GM12878 (cell line): ENCODE measurements at regions not wholly inside any gene's neighbourhood (a gene's known extent, or its start where the extent isn't known, plus 50 kb on each side); places are given as distances from the start of the nearest gene placed in this dataset.

Experiments
- ATAC-seq: fragments of 200-7000 bp; cut with Tn5 transposase; 3 replicates; pipeline ENCODE4 v1.9.1; 2020; ENCODE audit warnings: mild to moderate bottlenecking, moderate library complexity
- BruUV-seq: library from RNA; stranded (reverse); fragments of 400-500 nt; replicated peaks from 2 replicates; lab custom pipeline; 2021; lab: Mats Ljungman, UMichigan
- CTCF ChIA-PET: fragments of 300-600 bp; sonication (Branson Sonifier 250); formaldehyde crosslinking; extraction: SDS; loops from one replicate; lab custom pipeline; 2021; ENCODE audit warnings: inconsistent platforms; lab: Yijun Ruan, JAX
- POLR2A ChIA-PET: fragments of 350-600 bp; formaldehyde crosslinking; extraction: SDS; loops from one replicate; lab custom pipeline; 2021; ENCODE audit warnings: inconsistent platforms; lab: Charles Lee
- RAD21 ChIA-PET: fragments of 300-600 bp; sonication (Branson Sonifier 250); formaldehyde crosslinking; loops from one replicate; lab custom pipeline; 2023; ENCODE audit warnings: antibody characterized with exemption; ENCODE audit not compliant: unreplicated experiment; lab: Charles Lee
- SMC1A ChIA-PET: fragments of 300-600 bp; sonication (Branson Sonifier 250); formaldehyde crosslinking; loops from one replicate; lab custom pipeline; 2023; ENCODE audit not compliant: unreplicated experiment, uncharacterized antibody; lab: Charles Lee
- DNase-seq: peaks from one replicate; pipeline ENCODE4 v3.0.0-alpha.2; 2011; ENCODE audit warnings: low read depth, low spot score
- FAIRE-seq: peaks from 3 replicates; lab custom pipeline; 2011; peaks lifted over from hg19 to GRCh38; lab: Jason Lieb, UNC
- H2AFZ ChIP-seq: 2 replicates; pipeline ENCODE4 v1.6.0; 2011; ENCODE audit warnings: low read depth, low read length, control low read depth; ENCODE audit not compliant: control insufficient read depth
- H3K27ac ChIP-seq: 2 replicates; pipeline ENCODE4 v1.5.1; 2011; ENCODE audit warnings: control low read depth; ENCODE audit not compliant: control insufficient read depth, insufficient read depth
- H3K27me3 ChIP-seq, 2 experiments: replicated peaks in 1 of 2; 2 replicates each; pipeline versions ENCODE4 v1.6.0 to v1.6.1; 2011; ENCODE audit warnings: low read length in 1 of 2; ENCODE audit not compliant: control insufficient read depth in 2 of 2, insufficient read depth in 2 of 2
- H3K36me3 ChIP-seq, 2 experiments: 2 replicates each; pipeline ENCODE4 v1.5.1; 2011; ENCODE audit warnings: low read length in 1 of 2; ENCODE audit not compliant: control insufficient read depth in 2 of 2, insufficient read depth in 2 of 2
- H3K4me1 ChIP-seq: 2 replicates; pipeline ENCODE4 v1.6.1; 2011; ENCODE audit warnings: mild to moderate bottlenecking, low read length, moderate library complexity, mixed read lengths; ENCODE audit not compliant: control insufficient read depth, insufficient read depth
- H3K4me2 ChIP-seq: 2 replicates; pipeline ENCODE4 v1.6.0; 2011; ENCODE audit warnings: control low read depth; ENCODE audit not compliant: control insufficient read depth, insufficient read depth
- H3K4me3 ChIP-seq: fragments of 200-600 bp; sonication (generic); 2 replicates; pipeline ENCODE4 v1.5.1; 2016
- H3K79me2 ChIP-seq: 2 replicates; pipeline ENCODE4 v1.6.0; 2011; ENCODE audit warnings: low read length; ENCODE audit not compliant: control insufficient read depth, insufficient read depth
- H3K9ac ChIP-seq: 2 replicates; pipeline ENCODE4 v1.8.0; 2011; ENCODE audit warnings: low read length, control low read depth, mixed read lengths; ENCODE audit not compliant: control insufficient read depth, insufficient read depth
- H3K9me3 ChIP-seq: replicated peaks from 3 replicates; pipeline ENCODE4 v1.5.1; 2011; ENCODE audit warnings: mild to moderate bottlenecking, low read length; ENCODE audit not compliant: control insufficient read depth, insufficient read depth
- H4K20me1 ChIP-seq: 2 replicates; pipeline ENCODE4 v1.6.0; 2011; ENCODE audit not compliant: control insufficient read depth, insufficient read depth
- ESRRA ChIP-seq: IDR thresholded peaks from 2 replicates; pipeline ENCODE4 v1.6.1; 2012; ENCODE audit warnings: mild to moderate bottlenecking, low read length, improper control_type of control experiment
- IKZF2 ChIP-seq, 2 experiments: fragments of 450-650 bp; IDR thresholded peaks; 2 replicates each; pipeline ENCODE4 v1.6.1; 2017; ENCODE audit warnings: mild to moderate bottlenecking in 2 of 2, moderate library complexity in 2 of 2
- IRF4 ChIP-seq: IDR thresholded peaks from 2 replicates; pipeline ENCODE4 v1.6.1; 2011; ENCODE audit warnings: low read depth, low read length
- PML ChIP-seq: IDR thresholded peaks from 2 replicates; pipeline ENCODE4 v1.6.1; 2012; ENCODE audit warnings: low read length, inconsistent platforms
- SKIL ChIP-seq: fragments of 450-650 bp; IDR thresholded peaks from 2 replicates; pipeline ENCODE4 v1.6.1; 2017; ENCODE audit warnings: mild to moderate bottlenecking, low read depth, inconsistent platforms; ENCODE audit not compliant: poor library complexity, severe bottlenecking
- SP1 ChIP-seq: IDR thresholded peaks from one replicate; pipeline ENCODE4 v1.6.1; 2011; ENCODE audit warnings: low read depth, low read length
- SPI1 ChIP-seq: IDR thresholded peaks from 2 replicates; pipeline ENCODE4 v1.6.1; 2011; ENCODE audit warnings: low read depth, mild to moderate bottlenecking, low read length, moderate library complexity, borderline replicate concordance; ENCODE audit not compliant: insufficient read depth
- ZZZ3 ChIP-seq: IDR thresholded peaks from 2 replicates; pipeline ENCODE4 v1.6.1; 2011; ENCODE audit warnings: low read depth; ENCODE audit not compliant: control insufficient read depth, insufficient read length
- WGBS: methylation state at CpG from one replicate; pipeline ENCODE4 v1.1.6; 2016; ENCODE audit warnings: low lambda C conversion rate; ENCODE audit not compliant: insufficient replicate concordance, insufficient coverage; ENCODE audit errors: missing lambda C conversion rate; 5-methylcytosine and 5-hydroxymethylcytosine counted together
- in situ Hi-C: fragments of 300-500 bp; cut with MboI; formaldehyde crosslinking; loops from 9 replicates; pipeline ENCODE4 v1.14.3; 2018; ENCODE audit warnings: mixed read lengths
- intact Hi-C: fragments of 100-400 bp; cut with micrococcal nuclease; formaldehyde crosslinking; loops from one replicate; pipeline ENCODE4 v1.14.2; 2022; ENCODE audit not compliant: unreplicated experiment
- TF ChIP-seq, protein P1 (sequence below): fragments of 450-650 bp; IDR thresholded peaks from 2 replicates; pipeline ENCODE4 v1.6.1; 2017; ENCODE audit warnings: mild to moderate bottlenecking, moderate library complexity

DNA sequence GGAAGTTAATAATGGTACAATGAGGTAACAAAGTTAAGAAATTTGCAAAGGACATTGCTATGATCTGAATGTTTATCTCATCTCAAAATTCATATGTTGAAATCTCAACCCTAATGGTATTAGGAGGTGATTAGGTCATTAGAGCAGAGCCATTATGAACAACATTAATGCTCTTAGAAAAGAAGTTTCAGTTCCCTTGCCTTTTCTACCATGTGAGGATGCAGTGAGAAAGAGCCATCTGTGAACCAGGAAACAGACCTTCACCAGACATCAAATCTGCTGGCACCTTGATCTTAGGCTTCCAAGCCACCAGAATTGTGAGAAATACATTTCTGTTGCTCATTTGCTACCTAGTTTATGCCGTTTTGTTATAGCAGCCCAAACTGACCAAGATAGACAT, 757.6 kb downstream of the NR4A2 start:
- H3K9ac ChIP-seq: no peak overlapping the region
- FAIRE-seq (peak; percentile 80), ATAC-seq (peak; percentile 69), DNase-seq (no peak)
- H3K36me3 ChIP-seq: no peaks in the 10 kb centered on the region
- in situ Hi-C loops: no loop called here
- no peak overlapping the region for H3K27ac ChIP-seq
- RAD21 ChIA-PET: no interaction called here
- H3K27me3 ChIP-seq: no peaks in the 10 kb centered on the region
- H4K20me1 ChIP-seq: no peaks in the 10 kb centered on the region
- no peaks in the 10 kb centered on the region for H3K9me3 ChIP-seq
- SMC1A ChIA-PET: no interaction called here
- H3K4me1 ChIP-seq: no peaks in the 10 kb centered on the region
- no peaks in the 10 kb centered on the region for H3K79me2 ChIP-seq
- POLR2A ChIA-PET: no interaction called here
- no peak overlapping the region for H3K4me3 ChIP-seq
- no peak overlapping the region for H3K4me2 ChIP-seq
- CTCF ChIA-PET: interaction anchor here (0.6 kb wide), 1 partner anchor 899 kb away, joined by 3 read pairs; no protein-coding TSS in a partner anchor
- WGBS: 0% methylated on average over 1 of the region's 1 CpG
- peak; percentile 73 for TF ChIP-seq SPI1
- no peak for TF ChIP-seq IKZF2 (IDR thresholded peaks at IDR 0.05)
- intact Hi-C loops: no loop called here
- no TSS peak for BruUV-seq
- H2AFZ ChIP-seq: no peak overlapping the region

- TF ChIP-seq ESRRA: no peak
- TF ChIP-seq IRF4: no peak
- no peak for TF ChIP-seq PML
- TF ChIP-seq SKIL: no peak
- TF ChIP-seq, protein P1, sequence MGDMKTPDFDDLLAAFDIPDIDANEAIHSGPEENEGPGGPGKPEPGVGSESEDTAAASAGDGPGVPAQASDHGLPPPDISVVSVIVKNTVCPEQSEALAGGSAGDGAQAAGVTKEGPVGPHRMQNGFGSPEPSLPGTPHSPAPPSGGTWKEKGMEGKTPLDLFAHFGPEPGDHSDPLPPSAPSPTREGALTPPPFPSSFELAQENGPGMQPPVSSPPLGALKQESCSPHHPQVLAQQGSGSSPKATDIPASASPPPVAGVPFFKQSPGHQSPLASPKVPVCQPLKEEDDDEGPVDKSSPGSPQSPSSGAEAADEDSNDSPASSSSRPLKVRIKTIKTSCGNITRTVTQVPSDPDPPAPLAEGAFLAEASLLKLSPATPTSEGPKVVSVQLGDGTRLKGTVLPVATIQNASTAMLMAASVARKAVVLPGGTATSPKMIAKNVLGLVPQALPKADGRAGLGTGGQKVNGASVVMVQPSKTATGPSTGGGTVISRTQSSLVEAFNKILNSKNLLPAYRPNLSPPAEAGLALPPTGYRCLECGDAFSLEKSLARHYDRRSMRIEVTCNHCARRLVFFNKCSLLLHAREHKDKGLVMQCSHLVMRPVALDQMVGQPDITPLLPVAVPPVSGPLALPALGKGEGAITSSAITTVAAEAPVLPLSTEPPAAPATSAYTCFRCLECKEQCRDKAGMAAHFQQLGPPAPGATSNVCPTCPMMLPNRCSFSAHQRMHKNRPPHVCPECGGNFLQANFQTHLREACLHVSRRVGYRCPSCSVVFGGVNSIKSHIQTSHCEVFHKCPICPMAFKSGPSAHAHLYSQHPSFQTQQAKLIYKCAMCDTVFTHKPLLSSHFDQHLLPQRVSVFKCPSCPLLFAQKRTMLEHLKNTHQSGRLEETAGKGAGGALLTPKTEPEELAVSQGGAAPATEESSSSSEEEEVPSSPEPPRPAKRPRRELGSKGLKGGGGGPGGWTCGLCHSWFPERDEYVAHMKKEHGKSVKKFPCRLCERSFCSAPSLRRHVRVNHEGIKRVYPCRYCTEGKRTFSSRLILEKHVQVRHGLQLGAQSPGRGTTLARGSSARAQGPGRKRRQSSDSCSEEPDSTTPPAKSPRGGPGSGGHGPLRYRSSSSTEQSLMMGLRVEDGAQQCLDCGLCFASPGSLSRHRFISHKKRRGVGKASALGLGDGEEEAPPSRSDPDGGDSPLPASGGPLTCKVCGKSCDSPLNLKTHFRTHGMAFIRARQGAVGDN: no peak
- no peak for TF ChIP-seq SP1
- TF ChIP-seq ZZZ3: no peak
- in situ Hi-C loops: no loop called here
- no peaks in the 10 kb centered on the region for H3K4me1 ChIP-seq
- no peaks in the 10 kb centered on the region for H4K20me1 ChIP-seq
- ChIA-PET SMC1A (no interaction called here), RAD21 (no interaction called here), CTCF (no interaction called here), POLR2A (no interaction called here)
- intact Hi-C loops: no loop called here
- DNase-seq (no peak), ATAC-seq (no peak), FAIRE-seq (no peak)
- no peak overlapping the region for H3K4me3 ChIP-seq
- no peak overlapping the region for H2AFZ ChIP-seq
- no peak overlapping the region for H3K4me2 ChIP-seq
- no TSS peak for BruUV-seq
- no peak overlapping the region for H3K27ac ChIP-seq
- 47% methylated on average over 3 of the region's 3 CpGs for WGBS
- no peaks in the 10 kb centered on the region for H3K27me3 ChIP-seq
- no peaks in the 10 kb centered on the region for H3K36me3 ChIP-seq
- no peak overlapping the region for H3K9ac ChIP-seq
- no peaks in the 10 kb centered on the region for H3K9me3 ChIP-seq
- no peaks in the 10 kb centered on the region for H3K79me2 ChIP-seq
Observed at GRCh38 chr2:155547571-155547970, 785.0 kb downstream of the NR4A2 start.
